HG02763 (cell line): ENCODE measurements at regions not wholly inside any gene's neighbourhood (a gene's known extent, or its start where the extent isn't known, plus 50 kb on each side); places are given as distances from the start of the nearest gene placed in this dataset.
A peak's percentile ranks its signal among the peaks of the same experiment; 100 is the strongest.

Source experiments
- ATAC-seq: cut with Tn5 transposase; IDR thresholded peaks from one replicate; pipeline ENCODE4 v1.9.1; 2021; ENCODE audit warnings: mild to moderate bottlenecking, moderate library complexity; ENCODE audit not compliant: unreplicated experiment

- ATAC-seq = no peak
These were observed 158.1 kb upstream of the SLC39A10 start for GRCh38 chr2:195498839-195499490.

- ATAC-seq = peak; percentile 64
These were observed 158.8 kb upstream of the SLC39A10 start for GRCh38 chr2:195498176-195498575.

- no peak for ATAC-seq
These were observed 160.0 kb upstream of the SLC39A10 start for GRCh38 chr2:195496991-195497390.

GRCh38 chr2:195495966-195496365 is 161.1 kb upstream of the SLC39A10 start:
- no peak for ATAC-seq

GRCh38 chr2:195495351-195495750 is 161.7 kb upstream of the SLC39A10 start:
- ATAC-seq = no peak

GRCh38 chr2:195494451-195494850 is 162.6 kb upstream of the SLC39A10 start:
- no peak for ATAC-seq

- no peak for ATAC-seq
These were observed 163.6 kb upstream of the SLC39A10 start for GRCh38 chr2:195493416-195493815.

GRCh38 chr2:195490319-195490718 is 166.7 kb upstream of the SLC39A10 start:
- no peak for ATAC-seq

- ATAC-seq = no peak
These were observed 167.9 kb upstream of the SLC39A10 start for GRCh38 chr2:195489101-195489500.

GRCh38 chr2:195488567-195488966 is 168.5 kb upstream of the SLC39A10 start:
- no peak for ATAC-seq

- ATAC-seq = peak; percentile 83
These were observed 169.9 kb upstream of the SLC39A10 start for GRCh38 chr2:195486987-195487644.

GRCh38 chr2:195486520-195486919 is 170.5 kb upstream of the SLC39A10 start:
- no peak for ATAC-seq

GRCh38 chr2:195482010-195482409 is 175.0 kb upstream of the SLC39A10 start:
- no peak for ATAC-seq

GRCh38 chr2:195480121-195480520 is 176.9 kb upstream of the SLC39A10 start:
- no peak for ATAC-seq

- no peak for ATAC-seq
These were observed 177.6 kb upstream of the SLC39A10 start for GRCh38 chr2:195479407-195479806.

GRCh38 chr2:195477996-195478382 is 179.0 kb upstream of the SLC39A10 start:
- no peak for ATAC-seq

GRCh38 chr2:195477248-195477995 is 179.6 kb upstream of the SLC39A10 start:
- ATAC-seq = peak; percentile 55

GRCh38 chr2:195475336-195475735 is 181.7 kb upstream of the SLC39A10 start:
- ATAC-seq = no peak

GRCh38 chr2:195473862-195474261 is 183.2 kb upstream of the SLC39A10 start:
- ATAC-seq = no peak

GRCh38 chr2:195472501-195473234 is 184.4 kb upstream of the SLC39A10 start:
- no peak for ATAC-seq

GRCh38 chr2:195471807-195472206 is 185.2 kb upstream of the SLC39A10 start:
- ATAC-seq = no peak
